HG02884 (cell line): ENCODE measurements at regions not wholly inside any gene's neighbourhood (a gene's known extent, or its start where the extent isn't known, plus 50 kb on each side); places are given as distances from the start of the nearest gene placed in this dataset.
A peak's percentile ranks its signal among the peaks of the same experiment; 100 is the strongest.
"Not testable (repeated sequence)": the region's sequence is repeated elsewhere in the genome, so short reads cannot be mapped to it uniquely, and the experiment has no call there.

Experiments used
- ATAC-seq: cut with Tn5 transposase; IDR thresholded peaks from one replicate; pipeline ENCODE4 v1.9.1; 2021; ENCODE audit warnings: mild to moderate bottlenecking, moderate library complexity; ENCODE audit not compliant: unreplicated experiment

- no peak for ATAC-seq
Measured at GRCh38 chr6:27178860-27179259, 68.6 kb upstream of the PRSS16 start.

GRCh38 chr6:27183060-27183832 lies 64.3 kb upstream of the PRSS16 start:
- no peak for ATAC-seq

DNA sequence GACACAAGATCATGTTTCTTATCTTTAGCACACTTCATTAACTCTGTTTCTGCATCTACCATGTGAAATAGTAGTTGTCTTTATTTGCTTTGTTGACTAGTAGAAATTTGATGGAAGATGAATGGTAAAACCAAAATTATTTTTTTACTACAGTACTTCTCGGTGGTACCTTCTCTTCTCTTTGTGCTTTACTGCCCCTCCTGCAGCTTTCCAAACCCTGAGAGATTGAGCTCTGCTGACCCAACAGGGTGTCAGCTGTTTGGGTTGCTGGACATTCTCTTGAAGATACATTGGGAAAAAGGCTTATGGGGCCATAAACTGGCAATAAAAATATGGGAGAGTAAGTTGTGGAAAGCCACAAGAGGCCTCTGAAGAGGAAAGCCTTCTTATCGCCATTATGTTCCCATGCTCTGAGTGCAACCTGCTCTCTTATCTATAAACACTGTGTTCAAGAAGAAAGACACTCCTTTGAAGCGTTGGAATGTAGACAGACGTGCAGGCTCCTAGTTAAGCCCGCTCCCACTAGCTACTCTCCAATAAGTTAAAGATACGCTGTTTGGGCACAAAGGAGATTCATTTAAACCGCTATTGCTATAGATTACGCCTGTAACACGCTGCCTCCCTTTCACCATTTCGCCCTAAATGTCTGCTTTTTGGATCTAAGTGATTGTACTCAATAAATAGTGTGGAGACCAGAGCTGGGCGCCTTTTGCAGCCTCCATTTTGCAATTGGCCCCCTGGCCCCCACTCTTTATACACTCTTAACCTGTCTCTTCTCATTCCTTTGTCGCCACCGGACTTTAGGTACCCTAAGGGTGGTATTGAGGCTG lies 60.1 kb upstream of the PRSS16 start:
- no peak for ATAC-seq

- ATAC-seq: peak; percentile 81
Measured at GRCh38 chr6:27188061-27188884, 59.2 kb upstream of the PRSS16 start.

DNA sequence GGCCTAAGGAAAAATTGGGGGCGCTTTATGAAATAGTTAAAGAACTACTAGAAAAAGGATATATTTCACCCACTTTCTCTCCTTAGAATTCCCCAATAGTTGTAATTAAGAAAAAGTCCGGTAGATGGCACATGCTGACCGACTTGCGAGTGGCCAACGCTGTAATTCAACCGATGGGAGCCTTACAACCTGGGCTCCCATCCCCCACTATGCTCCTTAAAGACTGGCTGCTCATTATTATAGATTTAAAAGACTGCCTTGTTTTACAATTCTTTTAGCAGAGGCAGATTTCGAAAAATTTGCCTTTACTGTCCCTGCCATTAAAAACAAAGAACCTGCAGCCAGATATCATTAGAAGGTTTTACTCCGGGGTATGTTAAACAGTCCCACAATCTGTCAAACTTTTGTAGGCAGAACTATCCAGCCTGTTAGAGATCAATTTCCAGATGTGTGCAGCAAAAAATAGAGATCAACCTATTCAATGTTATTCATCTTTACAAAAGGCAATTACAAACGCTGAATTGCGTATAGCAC lies 58.5 kb upstream of the PRSS16 start:
- ATAC-seq: peak; percentile 67

DNA sequence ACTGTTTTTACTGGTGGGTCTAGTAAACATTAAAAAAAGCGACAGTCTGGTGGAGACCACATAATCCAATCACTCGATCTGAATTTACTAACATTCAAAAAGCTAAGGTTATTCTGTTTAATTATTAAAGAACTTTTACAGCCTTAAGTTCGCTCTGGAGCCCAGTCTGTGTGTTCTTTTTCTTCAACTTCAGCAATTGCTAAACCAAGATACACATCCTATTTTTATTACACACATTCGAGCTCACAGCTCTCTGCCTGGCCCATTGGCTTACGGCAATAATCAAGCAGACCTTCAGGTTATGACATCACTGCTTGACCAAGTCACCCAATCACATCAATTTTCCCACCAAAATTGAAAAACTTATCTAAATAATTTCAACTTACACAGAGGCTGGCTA lies 57.4 kb upstream of the PRSS16 start:
- ATAC-seq: no peak

GRCh38 chr6:27194453-27194852 lies 53.0 kb upstream of the PRSS16 start:
- not testable (repeated sequence) for ATAC-seq

DNA sequence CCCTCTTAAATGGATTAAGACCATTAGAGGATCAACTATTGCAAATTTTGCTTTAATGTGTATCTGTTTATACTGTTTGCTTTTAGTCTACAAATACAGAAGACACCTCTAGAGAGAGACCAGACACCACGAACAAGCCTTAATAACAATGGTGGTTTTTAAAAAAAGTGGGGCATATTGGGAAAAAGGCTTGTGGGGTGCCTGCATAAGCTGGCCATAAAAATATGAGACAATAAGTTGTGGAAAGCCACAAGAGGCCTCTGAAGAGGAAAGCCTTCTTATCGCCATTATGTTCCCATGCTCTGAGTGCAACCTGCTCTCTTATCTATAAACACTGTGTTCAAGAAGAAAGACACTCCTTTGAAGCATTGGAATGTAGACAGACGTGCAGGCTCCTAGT lies 52.0 kb upstream of the PRSS16 start:
- ATAC-seq: not testable (repeated sequence)
